GM18951 (cell line): ENCODE measurements at regions not wholly inside any gene's neighbourhood (a gene's known extent, or its start where the extent isn't known, plus 50 kb on each side); places are given as distances from the start of the nearest gene placed in this dataset.

Source experiments
- POLR2A ChIP-seq: IDR thresholded peaks from 4 replicates; pipeline ENCODE4 v1.6.1; 2011; ENCODE audit warnings: mild to moderate bottlenecking; ENCODE audit not compliant: insufficient read length, insufficient read depth; ENCODE audit errors: extremely low read depth
- in situ Hi-C: fragments of 300-500 bp; cut with MboI; formaldehyde crosslinking; loops from one replicate; pipeline ENCODE4 v1.12.0; 2022; ENCODE audit warnings: low sequenced_read_pairs, mixed read lengths, inconsistent platforms; ENCODE audit not compliant: unreplicated experiment

DNA sequence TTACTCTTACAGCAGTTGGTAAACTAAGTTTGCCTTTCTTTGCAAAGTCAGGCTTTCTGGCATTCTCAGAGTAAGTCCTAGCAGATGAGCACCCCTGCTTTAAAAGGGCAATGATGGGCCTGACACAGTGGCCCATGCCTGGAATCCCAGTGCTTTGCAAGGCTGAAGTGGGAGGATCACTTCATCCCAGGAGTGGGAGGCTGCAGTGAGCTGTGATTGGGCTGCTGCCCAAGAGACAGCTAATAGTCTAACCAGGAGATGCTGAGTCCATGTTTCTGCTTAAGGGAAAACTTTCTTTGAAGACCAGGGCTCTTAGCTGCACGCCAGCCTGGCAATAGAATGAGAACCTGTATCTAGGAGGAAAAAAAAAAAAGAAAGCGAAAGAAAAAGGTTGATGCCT, 100.2 kb upstream of the MPP7 start:
- in situ Hi-C loops, result no loop called here

DNA sequence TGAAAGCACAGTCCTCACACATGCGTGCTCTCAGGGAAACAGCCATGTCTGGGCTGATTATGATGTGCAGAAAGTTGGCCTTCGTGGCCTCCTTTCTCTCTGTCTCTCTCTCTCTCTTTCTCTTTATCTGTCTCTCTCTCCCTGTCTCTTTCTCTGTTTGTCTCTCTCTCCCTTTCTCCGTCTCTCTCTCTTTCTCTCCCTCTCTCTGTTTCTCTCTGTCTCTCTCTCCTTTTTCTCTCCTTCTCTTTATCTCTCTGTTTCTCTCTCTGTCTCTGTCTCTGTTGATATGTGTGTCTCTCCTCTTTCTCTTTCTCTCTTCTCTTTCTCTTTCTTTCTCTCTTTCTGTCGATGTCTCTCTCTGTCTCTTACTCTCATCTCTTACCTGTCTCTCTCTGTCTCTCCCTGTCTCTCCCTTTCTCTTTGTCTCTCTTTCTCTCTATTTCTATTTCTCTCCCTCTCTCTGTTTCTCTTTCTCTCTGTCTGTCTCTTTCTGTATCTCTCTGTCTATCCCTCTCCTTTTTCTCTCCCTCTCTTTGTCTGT, 105.4 kb upstream of the MPP7 start:
- in situ Hi-C loops, result no loop called here
- no peak for TF ChIP-seq POLR2A

More for the DNA sequence above, 100.2 kb upstream of the MPP7 start:
- TF ChIP-seq POLR2A, result no peak

GRCh38 chr10:28410420-28411135, 107.7 kb upstream of the MPP7 start:
- in situ Hi-C loops, result no loop called here
- no peak for TF ChIP-seq POLR2A

DNA sequence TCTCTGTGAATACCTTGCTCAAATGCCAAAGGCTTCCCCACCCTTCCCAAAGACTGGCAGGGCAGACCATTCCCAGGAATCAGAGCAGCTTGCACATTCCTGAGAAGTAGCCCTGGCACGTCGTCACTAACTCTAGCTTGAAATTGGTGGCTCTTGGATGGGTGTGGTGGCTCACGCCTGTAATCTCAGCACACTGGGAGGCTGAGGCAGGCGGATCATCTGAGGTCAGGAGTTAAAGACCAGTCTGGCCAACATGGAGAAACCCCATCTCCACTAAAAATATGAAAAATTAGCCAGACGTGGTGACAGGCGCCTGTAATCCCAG, 108.2 kb upstream of the MPP7 start:
- TF ChIP-seq POLR2A, result no peak
- in situ Hi-C loops, result no loop called here

DNA sequence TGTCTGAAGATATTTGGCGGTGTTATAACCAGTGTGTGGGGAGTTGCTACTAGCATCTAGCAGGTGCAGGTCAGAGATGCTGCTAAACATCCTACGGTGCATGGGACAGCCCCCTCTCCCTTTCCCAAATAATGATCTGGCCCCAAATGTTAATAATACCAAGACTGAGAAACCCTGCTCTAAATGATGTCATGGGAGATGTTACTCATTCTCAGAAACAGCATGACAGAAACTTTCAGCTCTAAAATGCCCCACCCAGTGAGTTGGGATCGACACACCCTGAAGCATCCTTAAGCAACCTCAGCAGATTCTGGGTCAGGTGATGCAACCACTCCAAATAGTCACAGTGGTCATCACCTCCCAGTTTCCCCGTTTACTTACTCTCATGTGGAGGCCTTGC, 108.8 kb upstream of the MPP7 start:
- TF ChIP-seq POLR2A, result no peak
- in situ Hi-C loops, result no loop called here

- TF ChIP-seq POLR2A, result no peak
- in situ Hi-C loops, result no loop called here
These were observed 114.8 kb upstream of the WAC start for GRCh38 chr10:28418069-28418468.

DNA sequence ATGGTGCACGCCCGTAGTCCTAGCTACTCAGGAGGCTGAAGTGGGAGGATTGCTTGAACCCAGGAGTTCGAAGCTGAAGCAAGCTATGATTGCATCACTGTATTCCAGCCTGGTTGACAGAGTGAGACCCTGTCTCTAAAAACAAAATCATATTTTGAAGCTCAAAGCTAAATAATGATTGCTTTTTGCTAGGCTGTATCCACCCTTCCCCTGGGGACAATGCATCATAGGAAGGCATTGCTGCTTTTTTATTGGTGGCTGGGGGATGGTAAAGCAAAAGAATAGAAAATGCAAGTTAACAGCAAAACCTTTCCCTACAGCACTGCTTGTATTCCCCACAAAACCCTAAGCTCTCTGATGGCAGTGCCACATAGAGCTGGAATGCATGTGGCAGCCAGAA, 107.5 kb upstream of the WAC start:
- in situ Hi-C loops, result no loop called here

DNA sequence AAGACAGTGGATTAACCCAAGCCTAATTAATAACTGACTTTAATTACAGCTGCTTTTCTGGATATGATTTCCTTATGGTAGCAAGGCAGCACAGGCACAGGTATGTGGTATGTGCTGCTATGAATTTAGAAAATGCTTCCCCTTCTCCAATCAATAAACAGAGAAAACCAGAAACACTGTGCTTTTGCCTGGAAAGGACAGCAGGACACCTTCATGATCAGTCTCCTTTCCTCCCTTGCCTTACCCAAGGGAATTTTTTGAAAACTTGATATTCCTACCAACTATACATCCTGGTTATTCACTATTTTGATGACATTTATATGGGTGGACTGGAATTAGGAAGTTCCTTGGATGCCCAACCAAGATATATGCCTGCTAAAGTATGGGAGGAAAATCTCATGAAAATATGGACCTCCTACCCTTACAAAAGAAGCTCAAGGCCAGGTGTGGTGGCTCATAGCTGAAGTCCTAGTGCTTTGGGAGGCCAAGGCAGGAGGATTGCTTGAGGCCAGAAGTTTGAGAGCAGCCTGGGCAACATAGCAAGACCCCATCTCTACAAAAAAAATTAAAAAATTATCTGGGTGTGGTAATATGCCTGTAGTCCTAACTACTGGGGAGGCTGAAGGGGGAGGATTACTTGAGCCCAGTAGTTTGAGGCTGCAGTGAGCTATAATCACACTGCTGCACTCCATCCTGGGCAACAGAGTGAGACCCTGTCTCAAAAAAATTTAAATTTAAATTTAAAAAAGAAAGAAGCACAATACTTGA, 106.3 kb upstream of the WAC start:
- in situ Hi-C loops, result no loop called here

More for the DNA sequence above, 107.5 kb upstream of the WAC start:
- no peak for TF ChIP-seq POLR2A

GRCh38 chr10:28427376-28427775, 105.5 kb upstream of the WAC start:
- in situ Hi-C loops, result no loop called here

More for the DNA sequence above, 106.3 kb upstream of the WAC start:
- no peak for TF ChIP-seq POLR2A

DNA sequence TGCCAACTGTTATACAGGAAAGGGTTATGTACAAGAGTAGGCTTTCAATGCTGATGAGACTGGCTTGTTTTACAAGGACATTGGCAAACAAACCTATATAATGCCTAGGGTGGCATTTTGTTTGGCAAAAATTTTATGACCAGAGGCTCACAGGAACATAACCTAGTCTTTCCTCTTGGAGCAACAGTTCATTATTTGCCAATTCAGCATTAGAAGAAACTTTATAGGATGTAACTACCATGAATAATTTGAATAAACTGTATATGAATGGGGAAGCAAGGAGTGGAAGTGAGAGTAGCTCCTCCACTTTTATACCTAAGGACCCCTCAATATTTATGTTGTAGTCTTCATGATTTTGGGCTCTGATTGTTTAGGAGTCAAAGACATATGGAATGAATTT, 103.9 kb upstream of the WAC start:
- no peak for TF ChIP-seq POLR2A
- in situ Hi-C loops, result no loop called here

More at GRCh38 chr10:28427376-28427775, 105.5 kb upstream of the WAC start:
- no peak for TF ChIP-seq POLR2A

GRCh38 chr10:28429573-28430216, 103.2 kb upstream of the WAC start:
- no peak for TF ChIP-seq POLR2A
- in situ Hi-C loops, result no loop called here

DNA sequence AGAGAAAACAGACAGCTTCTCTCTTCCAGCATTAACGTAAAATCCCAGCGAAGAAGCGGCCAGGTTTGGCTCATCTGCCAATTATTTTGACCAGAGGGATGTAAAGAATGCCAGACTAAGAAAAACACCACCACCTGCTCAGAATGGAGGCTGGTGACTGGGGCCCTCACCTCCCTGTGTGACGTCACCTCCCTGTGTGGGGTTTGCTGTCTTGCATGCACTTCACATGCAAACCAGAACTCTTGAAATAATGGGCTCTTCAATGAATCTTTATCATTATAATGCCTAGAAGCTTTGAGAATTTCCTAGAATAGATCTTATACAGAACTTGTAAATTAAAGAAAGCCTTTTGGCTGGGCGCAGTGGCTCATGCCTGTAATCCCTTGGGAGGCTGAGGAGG, 101.8 kb upstream of the WAC start:
- in situ Hi-C loops, result no loop called here
- no peak for TF ChIP-seq POLR2A

DNA sequence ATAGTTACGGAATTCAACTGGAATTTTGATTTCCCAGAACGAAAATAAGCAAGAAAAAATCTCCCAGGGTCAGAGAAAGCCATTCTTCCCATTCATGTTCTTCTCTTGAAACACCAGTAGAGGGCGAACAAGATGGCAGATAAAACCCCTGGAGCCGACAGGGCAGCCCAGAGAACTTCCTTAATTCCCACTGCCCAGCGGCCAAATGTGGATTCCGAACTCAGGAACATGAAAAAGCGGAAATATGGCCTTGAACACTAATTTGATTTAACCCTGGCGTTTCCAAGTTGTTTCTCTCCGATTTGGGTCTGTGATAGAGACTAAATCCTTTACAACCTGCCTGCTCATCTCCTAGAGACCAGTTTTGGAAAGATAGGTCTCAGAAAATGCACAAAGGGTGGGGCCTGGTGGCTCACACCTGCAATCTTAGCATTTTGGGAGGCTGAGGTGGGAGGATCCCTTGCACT, 100.7 kb upstream of the WAC start:
- in situ Hi-C loops, result no loop called here
- no peak for TF ChIP-seq POLR2A
